Small intestine (tissue), 7 donors: ENCODE measurements at regions not wholly inside any gene's neighbourhood (a gene's known extent, or its start where the extent isn't known, plus 50 kb on each side); places are given as distances from the start of the nearest gene placed in this dataset.

Source experiments
- DNase-seq, 2 donors: peaks; one replicate each; pipeline versions ENCODE4 v3.0.0 to v3.0.0-alpha.2; 2013
- FAIRE-seq: peaks from 2 replicates; lab custom pipeline; 2012; peaks lifted over from hg19 to GRCh38; lab: Jason Lieb, UNC
- H3K27ac ChIP-seq, 3 donors: one replicate each; pipeline ENCODE4 v1.5.1; 2013; ENCODE audit warnings: low read length in 2 of 3, mild to moderate bottlenecking in 2 of 3, control low read depth in 1 of 3, inconsistent platforms in 1 of 3, low read depth in 1 of 3, moderate library complexity in 1 of 3
- H3K27me3 ChIP-seq, 3 donors: one replicate each; pipeline ENCODE4 v1.6.1; 2013; ENCODE audit warnings: low read length in 3 of 3, inconsistent platforms in 1 of 3; ENCODE audit not compliant: control insufficient read depth in 3 of 3, insufficient read depth in 3 of 3
- H3K36me3 ChIP-seq, 3 donors: one replicate each; pipeline ENCODE4 v1.6.1; 2013; ENCODE audit warnings: low read length in 3 of 3, inconsistent platforms in 1 of 3, low read depth in 1 of 3, mild to moderate bottlenecking in 1 of 3, moderate library complexity in 1 of 3; ENCODE audit not compliant: control insufficient read depth in 3 of 3, insufficient read depth in 2 of 3
- H3K4me1 ChIP-seq, 3 donors: one replicate each; pipeline ENCODE4 v1.6.1; 2013; ENCODE audit warnings: low read length in 2 of 3, inconsistent platforms in 1 of 3, low read depth in 1 of 3, mild to moderate bottlenecking in 1 of 3, moderate library complexity in 1 of 3; ENCODE audit not compliant: control insufficient read depth in 3 of 3, insufficient read depth in 2 of 3
- H3K4me3 ChIP-seq, 3 donors: one replicate each; pipeline ENCODE4 v1.5.1; 2013; ENCODE audit warnings: low read length in 3 of 3, control low read depth in 1 of 3, inconsistent platforms in 1 of 3, low read depth in 1 of 3, mild to moderate bottlenecking in 1 of 3, moderate library complexity in 1 of 3
- H3K9me3 ChIP-seq, 2 donors: one replicate each; pipeline ENCODE4 v1.6.1; 2013; ENCODE audit warnings: low read depth in 1 of 2, low read length in 1 of 2; ENCODE audit not compliant: control insufficient read depth in 2 of 2, insufficient read depth in 1 of 2
- WGBS, 3 donors: extraction: QIAGEN DNeasy Blood & Tissue Kit; methylation state at CpG; one replicate each; pipeline ENCODE4 v1.1.7; 2013; 5-methylcytosine and 5-hydroxymethylcytosine counted together
- donor health status: healthy with polysubstance abuse.
- donor health status: control.
- donor health status: control.
- donor health status: Bipolar disorder and iron deficiency.
- donor health status: healthy.

DNA sequence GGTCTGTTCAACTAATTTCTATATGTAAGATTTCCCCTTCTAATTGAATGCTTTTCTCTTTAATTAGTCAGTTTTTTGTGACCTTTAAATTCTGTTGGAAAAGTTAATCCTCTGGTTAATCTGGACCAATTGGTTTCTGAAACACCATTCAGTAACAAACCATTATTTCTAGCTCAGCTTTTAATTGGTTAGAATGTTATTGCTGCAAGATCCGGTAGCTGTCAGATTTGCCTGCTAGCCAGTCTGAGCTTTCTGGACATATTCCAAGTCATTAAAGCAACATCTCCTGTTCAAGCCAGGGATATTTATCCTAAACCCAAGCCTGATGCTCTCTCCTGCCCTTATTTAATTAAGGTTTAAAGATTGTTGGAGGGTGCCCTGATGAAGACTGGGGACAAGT, 55.1 kb upstream of the FBXL4 start:
- no peaks in the 10 kb centered on the region for H3K36me3 ChIP-seq
- DNase-seq (no peak), FAIRE-seq (no peak)
- 8 to 40% (median 39%) methylated on average over 1 of the region's 1 CpG for WGBS, 3 donors
- H3K4me3 ChIP-seq = no peak overlapping the region
- H3K9me3 ChIP-seq = no peaks in the 10 kb centered on the region
- H3K27me3 ChIP-seq = peaks cover 0 to 2% (median 0%) of the 10 kb centered on the region in 3 donors
- H3K27ac ChIP-seq = no peak overlapping the region
- no peaks in the 10 kb centered on the region for H3K4me1 ChIP-seq

- no peak for FAIRE-seq
- WGBS, 3 donors = 74 to 80% (median 74%) methylated on average over 5 of the region's 5 CpGs
- no peak overlapping the region for H3K4me3 ChIP-seq
These were observed 50.4 kb upstream of the FBXL4 start for GRCh38 chr6:98998103-98998502.

More at GRCh38 chr6:98998103-98998502, 50.4 kb upstream of the FBXL4 start:
- Histone ChIP-seq H3K36me3 (no peaks in the 10 kb centered on the region), H3K27ac (no peak overlapping the region), H3K4me1 (no peaks in the 10 kb centered on the region), H3K9me3 (no peaks in the 10 kb centered on the region), H3K27me3 (no peaks in the 10 kb centered on the region)
- DNase-seq = no peak
